ENCODE measurements at regions not wholly inside any gene's neighbourhood (a gene's known extent, or its start where the extent isn't known, plus 50 kb on each side); places are given as distances from the start of the nearest gene placed in this dataset.

GRCh38 chr13:97562962-97563361 lies 129.0 kb downstream of the RAP2A start:
- DNase-seq = no peak

DNA sequence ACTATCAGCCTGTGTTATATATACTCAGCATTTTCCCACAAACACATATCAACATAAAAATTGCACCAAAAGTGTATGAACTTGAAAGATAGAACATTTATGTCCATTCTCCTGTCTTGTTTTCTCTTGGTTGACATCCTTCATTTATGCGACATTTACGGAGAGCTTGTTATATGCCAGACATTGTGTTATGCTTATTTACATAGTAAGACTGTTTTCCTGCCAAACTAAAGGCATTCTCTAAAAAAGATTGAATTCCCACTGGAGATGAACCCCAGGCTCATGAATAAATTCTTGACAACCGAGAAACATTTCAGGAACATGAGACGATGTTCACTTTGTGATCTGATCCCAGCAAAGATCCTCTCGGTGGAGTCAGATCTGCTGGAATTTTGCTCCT lies 131.0 kb downstream of the RAP2A start:
- DNase-seq = no peak

DNA sequence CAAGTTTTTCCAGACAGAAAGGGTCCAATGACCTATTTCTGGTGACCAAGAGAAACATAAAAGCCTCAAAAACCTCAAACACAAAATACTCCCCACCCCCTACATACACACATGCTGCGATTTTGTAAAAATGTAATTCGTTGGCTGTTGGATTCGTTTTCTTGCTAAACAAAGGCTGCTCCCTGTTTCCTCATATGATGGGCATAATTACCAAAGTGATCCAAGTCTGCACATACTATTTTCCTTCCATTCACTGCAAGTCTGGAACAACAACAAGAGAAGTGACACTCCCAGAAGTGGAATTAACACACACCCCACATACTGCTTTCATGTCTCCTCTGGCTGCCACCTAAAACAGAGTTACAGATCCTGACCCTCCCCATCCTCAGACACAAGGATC lies 131.9 kb downstream of the RAP2A start:
- no peak for DNase-seq

DNA sequence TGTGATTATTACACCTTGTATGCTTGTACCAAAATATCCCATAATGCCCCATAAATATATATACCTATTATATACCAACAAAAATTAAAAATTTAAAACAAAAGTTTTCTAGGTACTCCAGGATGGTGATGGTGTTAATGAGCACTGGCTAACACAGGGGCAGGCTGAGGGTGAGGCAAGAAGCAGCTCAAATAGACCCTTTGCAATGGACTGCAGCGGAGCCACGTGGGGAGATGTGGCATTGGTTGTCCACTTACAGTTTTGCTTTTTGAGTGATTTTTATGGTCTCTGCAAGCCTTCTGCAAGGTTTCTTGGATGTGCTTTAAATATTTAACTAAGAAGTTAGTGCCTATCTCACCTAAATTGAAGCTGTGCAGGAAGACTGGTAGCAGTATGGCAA lies 132.9 kb downstream of the RAP2A start:
- DNase-seq = no peak

DNA sequence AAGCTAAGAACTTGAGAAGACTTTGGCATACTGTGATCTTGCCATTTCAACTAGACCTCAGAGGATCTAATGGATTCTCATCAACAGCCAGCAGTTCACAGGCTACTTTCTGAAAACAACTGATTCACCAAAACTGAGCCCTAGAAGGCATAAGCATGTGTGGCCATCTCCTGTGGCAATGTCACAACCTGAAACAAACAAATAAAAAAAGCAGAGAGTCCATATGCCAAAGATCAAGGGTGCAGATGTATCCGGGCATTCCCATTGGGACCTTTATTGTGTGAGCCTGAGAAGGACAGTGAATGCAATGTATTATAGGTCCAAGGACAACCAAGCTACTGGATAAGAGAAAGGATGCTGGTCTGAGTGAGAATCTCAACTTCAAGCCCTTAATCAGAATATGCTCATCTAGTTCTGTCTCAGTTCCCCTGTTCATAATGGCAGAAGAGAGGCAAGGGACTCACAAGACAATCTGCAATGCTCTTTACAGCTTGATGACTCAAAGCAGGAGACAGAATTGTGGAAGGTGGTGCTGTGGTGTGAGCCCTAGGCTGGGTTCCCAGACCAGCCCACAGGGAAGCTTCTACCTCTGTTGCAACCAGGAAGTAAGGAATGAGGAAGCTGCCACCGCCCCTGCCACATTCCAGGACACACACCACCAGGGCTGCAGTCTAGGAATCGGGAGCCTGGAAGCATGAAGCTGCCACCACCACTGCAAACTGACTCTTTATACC lies 133.7 kb downstream of the RAP2A start:
- DNase-seq = no peak

DNA sequence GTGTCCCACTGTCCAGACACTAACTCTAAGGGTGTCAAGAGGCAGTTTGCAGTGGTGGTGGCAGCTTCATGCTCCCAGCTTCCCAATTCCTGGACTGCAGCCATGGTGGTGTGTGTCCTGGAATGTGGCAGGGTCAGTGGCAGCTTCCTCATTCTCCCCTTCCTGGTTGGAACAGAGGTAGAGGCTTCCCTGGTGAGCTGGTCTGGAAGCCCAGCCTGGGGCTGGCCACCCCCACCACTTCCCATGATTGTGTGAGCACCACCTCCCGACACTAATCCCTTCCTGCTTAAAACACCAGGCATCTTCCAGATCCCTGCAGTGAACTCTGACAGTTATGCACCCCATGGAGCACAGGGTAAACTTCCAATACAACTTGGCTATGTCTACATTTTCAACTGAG lies 134.9 kb downstream of the RAP2A start:
- DNase-seq = no peak

DNA sequence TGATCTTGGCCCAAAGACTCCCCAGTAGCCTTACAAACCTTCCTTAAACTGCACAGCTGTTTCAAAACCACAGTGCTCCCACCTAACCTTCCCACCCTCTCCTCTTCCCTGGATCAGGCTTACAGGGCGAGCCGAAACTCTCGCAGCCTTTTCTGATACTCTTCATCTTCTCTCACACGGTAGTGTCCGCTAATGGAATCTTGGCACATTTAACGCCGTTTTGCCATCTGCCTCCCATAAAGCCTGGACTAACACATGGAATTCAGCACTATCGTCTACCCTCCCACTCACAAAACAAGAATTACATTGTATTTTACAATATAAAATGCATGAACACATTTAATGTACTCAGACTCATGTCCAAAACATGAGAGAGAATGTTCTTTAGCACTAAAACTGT lies 135.9 kb downstream of the RAP2A start:
- no peak for DNase-seq

GRCh38 chr13:97570442-97570841 lies 136.5 kb downstream of the RAP2A start:
- no peak for DNase-seq

DNA sequence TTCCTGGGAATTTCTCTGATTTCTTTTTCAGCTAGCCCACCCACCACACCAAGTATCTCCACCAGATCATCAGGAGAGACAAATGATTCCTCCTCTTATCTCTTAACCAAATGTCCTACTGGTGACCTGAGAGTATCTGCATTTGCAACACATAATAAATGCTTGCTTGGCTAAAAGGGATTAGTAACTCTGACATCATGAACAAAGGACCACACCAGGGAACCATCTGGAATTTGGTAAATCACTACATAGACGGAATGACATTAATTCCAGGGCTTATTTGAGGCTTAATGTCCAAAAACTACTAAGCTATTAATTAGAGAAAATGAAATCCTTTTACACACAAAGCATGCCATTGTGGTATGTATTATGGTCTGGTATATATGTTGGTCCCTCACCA lies 139.0 kb downstream of the RAP2A start:
- no peak for DNase-seq

DNA sequence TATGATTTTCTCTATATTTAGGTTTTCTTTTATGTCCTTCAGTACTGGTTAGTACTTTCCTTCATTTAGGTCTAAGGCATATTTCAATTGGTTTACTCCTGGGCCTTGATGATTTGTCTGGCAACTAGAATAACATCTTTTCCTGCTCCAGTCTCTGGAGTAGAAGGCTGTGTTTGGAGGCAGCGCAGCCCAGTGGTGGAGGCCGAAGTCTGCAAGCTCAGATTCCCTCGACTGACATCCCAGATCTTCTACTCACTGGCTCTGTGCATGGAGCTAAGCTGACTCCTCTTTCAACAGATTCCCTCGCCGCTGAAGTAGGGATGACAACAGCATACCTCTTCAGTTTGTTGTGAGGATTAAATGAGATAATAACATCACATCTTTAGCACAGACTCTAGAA lies 141.0 kb downstream of the RAP2A start:
- no peak for DNase-seq

DNA sequence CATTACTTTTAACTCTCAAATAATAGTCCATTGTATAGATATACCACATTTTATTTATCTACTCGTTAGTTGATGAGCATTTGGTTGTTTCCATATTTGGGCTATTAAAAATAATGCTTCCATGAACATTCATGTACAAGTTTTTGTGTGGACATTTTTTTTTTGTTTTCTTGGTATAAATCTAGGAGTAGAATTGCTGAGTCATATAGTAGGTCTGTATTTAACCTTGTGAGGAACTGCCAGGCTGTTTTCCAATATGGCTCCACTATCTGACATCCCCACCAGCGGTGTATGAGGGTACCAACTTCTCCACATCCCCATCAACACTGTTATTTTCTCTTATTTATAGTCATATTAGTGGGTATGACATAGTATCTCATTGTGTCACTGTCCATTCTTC lies 143.1 kb downstream of the RAP2A start:
- DNase-seq = no peak

- no peak for DNase-seq
Observed at GRCh38 chr13:97582170-97582569, 148.2 kb downstream of the RAP2A start.

GRCh38 chr13:97583907-97584497 lies 150.0 kb downstream of the RAP2A start:
- DNase-seq = no peak

GRCh38 chr13:97586941-97587340 lies 153.0 kb downstream of the RAP2A start:
- DNase-seq = no peak

- DNase-seq = no peak
Observed at GRCh38 chr13:97588993-97589392, 155.0 kb downstream of the RAP2A start.

DNA sequence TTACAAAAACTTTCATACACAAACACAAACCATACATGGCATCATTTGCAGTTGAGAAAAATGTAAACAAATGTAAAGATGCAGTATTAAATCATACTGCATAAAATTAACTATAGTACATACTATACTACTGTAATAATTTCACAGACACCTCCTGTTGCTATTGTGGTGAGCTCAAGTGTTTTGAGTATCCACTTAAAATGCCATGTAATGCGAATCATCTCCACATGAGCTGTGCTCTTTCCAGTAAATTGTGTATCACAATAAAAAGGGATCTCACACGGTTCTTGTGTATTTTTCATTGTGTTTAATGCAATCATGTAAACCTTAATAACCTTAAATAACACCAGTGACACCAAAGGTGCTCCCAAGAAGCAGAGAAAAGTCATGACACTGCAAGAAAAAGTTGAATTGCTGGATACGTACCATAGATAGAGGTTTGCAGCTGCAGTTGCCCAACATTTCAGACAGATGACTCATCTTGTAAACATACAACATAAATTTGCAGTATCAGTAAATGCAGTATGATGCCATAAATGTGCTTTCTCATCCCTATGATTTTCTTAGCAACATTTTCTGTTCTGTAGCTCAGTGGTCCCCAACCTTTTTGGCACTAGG lies 166.6 kb downstream of the RAP2A start:
- DNase-seq = no peak

- DNase-seq = no peak
Observed at GRCh38 chr13:97615266-97615665, 181.3 kb downstream of the RAP2A start.

DNA sequence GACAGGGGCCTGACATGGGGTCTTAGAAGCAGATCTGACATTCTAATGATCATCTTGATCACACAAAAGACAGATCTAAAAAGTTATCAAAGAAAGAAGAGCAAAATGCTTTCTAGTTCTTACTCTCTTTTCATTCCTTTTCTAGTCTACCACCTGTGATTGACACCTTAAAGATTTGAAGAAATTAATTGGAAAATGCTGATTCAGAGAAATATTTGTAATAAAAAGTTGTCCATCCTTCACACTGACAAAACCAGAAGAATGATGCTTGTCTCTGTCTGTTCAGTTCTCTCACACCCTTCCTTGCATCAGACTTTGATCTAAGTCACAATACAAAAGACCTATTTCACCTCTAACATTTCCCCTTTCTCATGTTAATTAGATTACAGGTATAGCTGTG lies 182.4 kb downstream of the RAP2A start:
- DNase-seq = no peak

- DNase-seq = no peak
Observed at GRCh38 chr13:97621025-97621424, 187.1 kb downstream of the RAP2A start.

DNA sequence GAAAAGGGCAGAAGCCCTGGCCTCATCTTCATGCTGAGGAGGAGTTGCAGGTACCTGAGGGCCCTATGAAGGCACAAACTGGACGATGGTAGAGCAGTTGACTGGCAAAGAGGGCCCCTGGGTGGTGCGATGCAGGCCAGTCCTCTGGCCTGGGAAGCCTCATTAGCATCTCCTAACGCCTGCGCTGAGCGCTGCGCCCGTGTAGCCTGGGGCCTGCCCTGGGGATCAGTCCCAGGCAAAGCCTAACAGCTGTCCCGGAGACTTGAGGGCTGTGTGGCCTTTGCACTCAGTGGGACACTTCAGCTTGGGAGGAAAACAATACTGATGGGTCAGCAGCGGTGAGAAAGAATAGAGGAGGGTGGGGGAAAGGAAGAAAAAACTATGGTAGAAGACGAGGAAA lies 187.7 kb downstream of the RAP2A start:
- DNase-seq = no peak

DNA sequence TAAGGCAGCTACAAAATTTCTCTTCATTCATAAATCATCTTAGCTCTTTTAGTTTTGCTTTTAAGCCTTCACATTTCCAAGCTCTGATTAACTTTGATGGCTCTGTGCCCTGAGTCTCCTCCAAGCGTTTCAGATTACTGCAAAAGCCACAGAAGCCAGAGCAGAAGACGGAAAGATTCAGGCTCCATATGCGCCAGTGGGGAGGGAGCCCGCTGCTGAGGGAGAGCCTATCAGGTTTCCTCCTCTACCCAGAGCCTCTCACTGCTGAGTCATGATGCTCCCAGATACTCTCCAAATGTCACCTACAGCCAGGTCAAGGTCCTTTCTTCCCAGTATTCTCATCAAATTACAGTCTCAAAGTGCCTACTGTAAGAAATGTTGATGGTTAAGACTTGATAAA lies 193.6 kb downstream of the RAP2A start:
- DNase-seq = no peak

- peak; percentile 56 for DNase-seq
Observed at GRCh38 chr13:97629601-97630272, 195.8 kb downstream of the RAP2A start.

GRCh38 chr13:97630725-97631124 lies 196.8 kb downstream of the RAP2A start:
- no peak for DNase-seq

DNA sequence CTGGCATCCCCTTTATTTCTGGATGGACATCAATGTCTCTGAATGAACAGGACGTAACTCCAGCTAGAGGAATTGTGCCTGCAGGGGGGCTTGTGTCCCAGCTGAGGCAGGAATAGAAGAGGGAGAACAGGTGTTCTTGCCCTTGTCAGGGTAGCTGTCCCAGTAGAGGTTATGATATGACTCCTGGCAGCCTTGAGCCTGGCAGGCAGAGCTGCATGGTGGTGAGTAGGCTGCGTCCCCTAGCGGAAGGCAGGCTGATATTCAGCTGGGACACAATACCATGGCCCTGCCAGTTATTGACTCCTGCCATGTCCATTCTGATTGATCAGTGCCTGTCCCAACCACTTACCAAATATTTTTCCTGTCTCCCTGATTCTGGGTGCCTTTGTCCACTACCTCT lies 197.2 kb downstream of the RAP2A start:
- no peak for DNase-seq

Data from NCI-H1105 (cell line).